OCI-LY3 (cell line): ENCODE measurements at regions not wholly inside any gene's neighbourhood (a gene's known extent, or its start where the extent isn't known, plus 50 kb on each side); places are given as distances from the start of the nearest gene placed in this dataset.

Experiments
- EZH2phosphoT487 ChIP-seq: fragments of 200-600 bp; shearing (Covaris generic); IDR thresholded peaks from 2 replicates; pipeline ENCODE4 v1.6.1; 2018; ENCODE audit warnings: antibody characterized with exemption, mixed run types, low read depth
- TF ChIP-seq, protein P1 (sequence below): fragments of 200-600, 300-600 bp; sonication (generic); IDR thresholded peaks from 2 replicates; pipeline ENCODE4 v1.5.1; 2014; ENCODE audit warnings: antibody characterized with exemption, low read length, low read depth

DNA sequence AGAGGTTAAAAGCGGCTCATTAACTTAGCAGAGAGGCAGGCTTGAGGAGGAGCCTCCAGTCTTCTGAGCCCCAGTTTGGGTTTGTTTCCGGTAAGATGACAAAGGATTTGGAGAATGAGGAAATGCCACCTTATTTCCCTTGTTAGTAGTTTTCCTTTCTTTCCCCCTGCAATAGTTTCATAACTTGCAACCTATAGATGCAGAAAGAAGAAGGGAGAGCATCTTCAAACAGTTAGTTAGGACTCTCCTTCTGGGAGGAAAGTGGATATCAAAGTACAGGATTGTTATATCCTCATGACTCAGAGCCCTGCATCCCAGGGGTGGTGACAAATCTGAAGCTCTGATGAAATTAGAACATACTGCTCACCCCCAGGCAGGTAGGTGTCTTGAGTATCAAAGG lies 180.7 kb upstream of the SLC38A2 start:
- TF ChIP-seq, protein P1, sequence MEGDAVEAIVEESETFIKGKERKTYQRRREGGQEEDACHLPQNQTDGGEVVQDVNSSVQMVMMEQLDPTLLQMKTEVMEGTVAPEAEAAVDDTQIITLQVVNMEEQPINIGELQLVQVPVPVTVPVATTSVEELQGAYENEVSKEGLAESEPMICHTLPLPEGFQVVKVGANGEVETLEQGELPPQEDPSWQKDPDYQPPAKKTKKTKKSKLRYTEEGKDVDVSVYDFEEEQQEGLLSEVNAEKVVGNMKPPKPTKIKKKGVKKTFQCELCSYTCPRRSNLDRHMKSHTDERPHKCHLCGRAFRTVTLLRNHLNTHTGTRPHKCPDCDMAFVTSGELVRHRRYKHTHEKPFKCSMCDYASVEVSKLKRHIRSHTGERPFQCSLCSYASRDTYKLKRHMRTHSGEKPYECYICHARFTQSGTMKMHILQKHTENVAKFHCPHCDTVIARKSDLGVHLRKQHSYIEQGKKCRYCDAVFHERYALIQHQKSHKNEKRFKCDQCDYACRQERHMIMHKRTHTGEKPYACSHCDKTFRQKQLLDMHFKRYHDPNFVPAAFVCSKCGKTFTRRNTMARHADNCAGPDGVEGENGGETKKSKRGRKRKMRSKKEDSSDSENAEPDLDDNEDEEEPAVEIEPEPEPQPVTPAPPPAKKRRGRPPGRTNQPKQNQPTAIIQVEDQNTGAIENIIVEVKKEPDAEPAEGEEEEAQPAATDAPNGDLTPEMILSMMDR: no peak
- no peak for TF ChIP-seq EZH2phosphoT487
